Tibial nerve (tissue), 4 donors: ENCODE measurements at regions not wholly inside any gene's neighbourhood (a gene's known extent, or its start where the extent isn't known, plus 50 kb on each side); places are given as distances from the start of the nearest gene placed in this dataset.

Source experiments
- EP300 ChIP-seq, 2 donors: sonication (generic); formaldehyde crosslinking; IDR thresholded peaks; one replicate each; pipeline ENCODE4 v1.6.1; 2017; ENCODE audit warnings: antibody characterized with exemption in 2 of 2, mild to moderate bottlenecking in 1 of 2
- POLR2A ChIP-seq, 2 donors: fragments of 450-650 bp; IDR thresholded peaks; one replicate each; pipeline ENCODE4 v1.6.1; 2017; ENCODE audit warnings: antibody characterized with exemption in 2 of 2, mild to moderate bottlenecking in 2 of 2, moderate library complexity in 2 of 2
- TF ChIP-seq, protein P1 (sequence below), 5 experiments: fragments of 200-600 bp in 3 of 5; fragments of 450-650 bp in 2 of 5; sonication (generic) in 3 of 5; IDR thresholded peaks; one replicate each; pipeline ENCODE4 v1.5.1; 2016 to 2019; ENCODE audit warnings: antibody characterized with exemption in 5 of 5, mild to moderate bottlenecking in 3 of 5, moderate library complexity in 2 of 5

DNA sequence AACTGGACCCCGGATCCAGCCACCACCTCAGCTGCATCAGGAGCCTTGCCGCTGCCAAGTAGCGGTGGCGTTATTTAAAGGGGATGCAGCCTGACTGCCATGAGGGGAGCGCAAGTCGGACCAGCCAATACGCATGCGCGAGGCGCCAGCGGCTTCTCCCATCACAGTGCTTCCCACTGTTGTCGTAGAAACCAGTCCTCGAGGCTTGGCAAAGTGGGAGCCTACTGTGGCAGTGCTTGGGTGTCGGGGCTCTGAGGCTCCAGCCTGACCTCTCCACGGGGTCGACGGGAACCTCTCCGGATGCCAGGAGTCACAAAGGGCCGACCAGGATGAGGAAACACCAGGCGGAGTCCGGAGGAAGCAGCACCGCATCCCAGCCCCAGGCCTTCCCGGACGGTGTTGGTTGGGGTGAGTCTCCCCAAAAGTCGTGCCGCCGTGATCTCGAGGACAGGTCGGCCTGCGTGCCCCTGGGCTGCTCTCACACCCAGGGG, 369.6 kb downstream of the ZNF716 start:
- TF ChIP-seq, protein P1, sequence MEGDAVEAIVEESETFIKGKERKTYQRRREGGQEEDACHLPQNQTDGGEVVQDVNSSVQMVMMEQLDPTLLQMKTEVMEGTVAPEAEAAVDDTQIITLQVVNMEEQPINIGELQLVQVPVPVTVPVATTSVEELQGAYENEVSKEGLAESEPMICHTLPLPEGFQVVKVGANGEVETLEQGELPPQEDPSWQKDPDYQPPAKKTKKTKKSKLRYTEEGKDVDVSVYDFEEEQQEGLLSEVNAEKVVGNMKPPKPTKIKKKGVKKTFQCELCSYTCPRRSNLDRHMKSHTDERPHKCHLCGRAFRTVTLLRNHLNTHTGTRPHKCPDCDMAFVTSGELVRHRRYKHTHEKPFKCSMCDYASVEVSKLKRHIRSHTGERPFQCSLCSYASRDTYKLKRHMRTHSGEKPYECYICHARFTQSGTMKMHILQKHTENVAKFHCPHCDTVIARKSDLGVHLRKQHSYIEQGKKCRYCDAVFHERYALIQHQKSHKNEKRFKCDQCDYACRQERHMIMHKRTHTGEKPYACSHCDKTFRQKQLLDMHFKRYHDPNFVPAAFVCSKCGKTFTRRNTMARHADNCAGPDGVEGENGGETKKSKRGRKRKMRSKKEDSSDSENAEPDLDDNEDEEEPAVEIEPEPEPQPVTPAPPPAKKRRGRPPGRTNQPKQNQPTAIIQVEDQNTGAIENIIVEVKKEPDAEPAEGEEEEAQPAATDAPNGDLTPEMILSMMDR (IDR thresholded peaks at IDR 0.05): no peak
- TF ChIP-seq POLR2A (IDR thresholded peaks at IDR 0.05) (no peak), EP300 (IDR thresholded peaks at IDR 0.05) (no peak)
